H1 (cell line): ENCODE measurements at regions not wholly inside any gene's neighbourhood (a gene's known extent, or its start where the extent isn't known, plus 50 kb on each side); places are given as distances from the start of the nearest gene placed in this dataset.

Experiments
- CTCF ChIA-PET: fragments of 300-600 bp; sonication (Branson Sonifier 250); formaldehyde crosslinking; loops from one replicate; lab custom pipeline; 2021; ENCODE audit not compliant: partially characterized antibody; lab: Charles Lee
- POLR2A ChIA-PET: fragments of 300-600 bp; sonication (Branson Sonifier 250); formaldehyde crosslinking; loops from one replicate; lab custom pipeline; 2021; ENCODE audit warnings: inconsistent platforms; ENCODE audit not compliant: partially characterized antibody; lab: Charles Lee
- DNase-seq, 2 experiments: peaks; one replicate each; pipeline versions ENCODE4 v3.0.0 to v3.0.0-alpha.2; 2010 to 2022; ENCODE audit warnings: low spot score in 2 of 2, low read depth in 1 of 2, mixed read lengths in 1 of 2
- FAIRE-seq: peaks from 2 replicates; lab custom pipeline; 2011; peaks lifted over from hg19 to GRCh38; lab: Jason Lieb, UNC
- H2AFZ ChIP-seq: 2 replicates; pipeline ENCODE4 v1.8.1; 2012; ENCODE audit warnings: low read length, inconsistent platforms
- H2AK5ac ChIP-seq: 2 replicates; pipeline ENCODE4 v1.6.1; 2013; ENCODE audit warnings: low read depth, low read length
- H2BK120ac ChIP-seq: replicated peaks from 2 replicates; pipeline ENCODE3; 2013; ENCODE audit warnings: low read depth, low read length, inconsistent platforms
- H2BK12ac ChIP-seq: 2 replicates; pipeline ENCODE4 v1.6.1; 2013; ENCODE audit warnings: low read depth, low read length
- H2BK15ac ChIP-seq: 2 replicates; pipeline ENCODE4 v1.6.1; 2013; ENCODE audit warnings: low read length
- H2BK20ac ChIP-seq: 2 replicates; pipeline ENCODE4 v1.6.1; 2013; ENCODE audit warnings: low read length
- H2BK5ac ChIP-seq: 2 replicates; pipeline ENCODE4 v1.6.1; 2013; ENCODE audit warnings: low read depth, low read length
- H3K14ac ChIP-seq: 2 replicates; pipeline ENCODE4 v1.6.1; 2013; ENCODE audit warnings: inconsistent platforms; ENCODE audit not compliant: insufficient read length
- H3K18ac ChIP-seq: 2 replicates; pipeline ENCODE4 v1.6.1; 2013; ENCODE audit warnings: low read length; ENCODE audit errors: extremely low read depth
- H3K23ac ChIP-seq: 2 replicates; pipeline ENCODE4 v1.6.1; 2013; ENCODE audit warnings: inconsistent platforms; ENCODE audit not compliant: insufficient read length
- H3K23me2 ChIP-seq: 2 replicates; pipeline ENCODE4 v1.6.1; 2013; ENCODE audit warnings: low read depth, low read length
- H3K27ac ChIP-seq: 2 replicates; pipeline ENCODE4 v1.6.1; 2011; ENCODE audit warnings: low read depth, low read length, inconsistent platforms
- H3K27me3 ChIP-seq, 4 experiments: replicated peaks in 1 of 4; 1 replicate in 1 of 4; 2 replicates in 3 of 4; pipeline versions ENCODE4 v1.6.1 to v1.8.1; 2011 to 2013; ENCODE audit warnings: low read length in 3 of 4, mild to moderate bottlenecking in 3 of 4, inconsistent platforms in 2 of 4, mixed read lengths in 2 of 4, moderate library complexity in 1 of 4; ENCODE audit not compliant: control insufficient read depth in 3 of 4, insufficient read depth in 3 of 4; ENCODE audit errors: extremely low read depth in 1 of 4
- H3K36me3 ChIP-seq, 4 experiments: 2 replicates each; pipeline versions ENCODE4 v1.6.1 to v1.8.1; 2011 to 2013; ENCODE audit warnings: mild to moderate bottlenecking in 4 of 4, low read length in 3 of 4, moderate library complexity in 2 of 4, control low read depth in 1 of 4, inconsistent platforms in 1 of 4; ENCODE audit not compliant: insufficient read depth in 4 of 4, control insufficient read depth in 2 of 4
- H3K4ac ChIP-seq: replicated peaks from 2 replicates; pipeline ENCODE3; 2013; ENCODE audit warnings: low read length, low read depth, mixed read lengths, inconsistent platforms; ENCODE audit not compliant: insufficient read length
- H3K4me1 ChIP-seq, 4 experiments: replicated peaks in 1 of 4; 1 replicate in 1 of 4; 2 replicates in 3 of 4; pipeline versions ENCODE4 v1.6.1 to v1.8.1; 2011 to 2013; ENCODE audit warnings: low read length in 3 of 4, inconsistent platforms in 2 of 4, mixed read lengths in 1 of 4; ENCODE audit not compliant: insufficient read depth in 4 of 4, control insufficient read depth in 3 of 4
- H3K4me2 ChIP-seq, 2 experiments: 2 replicates each; pipeline versions ENCODE4 v1.6.1 to v1.8.1; 2011 to 2013; ENCODE audit warnings: low read depth in 2 of 2, low read length in 2 of 2, control low read depth in 1 of 2, inconsistent platforms in 1 of 2, mild to moderate bottlenecking in 1 of 2; ENCODE audit not compliant: insufficient read depth in 1 of 2
- H3K4me3 ChIP-seq, 4 experiments: fragments of 200-600, 300-600 bp in 1 of 4; sonication (generic), shearing (Covaris generic), sonication (Bioruptor Twin) in 1 of 4; 2 replicates each; pipeline versions ENCODE4 v1.5.1 to v1.8.1; 2011 to 2016; ENCODE audit warnings: low read length in 4 of 4, low read depth in 3 of 4, control low read depth in 2 of 4, inconsistent platforms in 2 of 4, mild to moderate bottlenecking in 2 of 4, mixed read lengths in 1 of 4, moderate library complexity in 1 of 4; ENCODE audit not compliant: insufficient read depth in 2 of 4; ENCODE audit errors: extremely low read depth in 1 of 4
- H3K56ac ChIP-seq: replicated peaks from 2 replicates; pipeline ENCODE3; 2013; ENCODE audit warnings: low read depth, mild to moderate bottlenecking, mixed read lengths, low read length, inconsistent platforms; ENCODE audit not compliant: insufficient read length
- H3K79me1 ChIP-seq: 2 replicates; pipeline ENCODE4 v1.6.1; 2013; ENCODE audit warnings: low read depth, low read length, control low read depth
- H3K79me2 ChIP-seq, 2 experiments: 2 replicates each; pipeline versions ENCODE4 v1.6.1 to v1.8.1; 2012 to 2013; ENCODE audit warnings: low read length in 2 of 2, mild to moderate bottlenecking in 2 of 2, inconsistent platforms in 1 of 2; ENCODE audit not compliant: insufficient read depth in 2 of 2, control insufficient read depth in 1 of 2
- H3K9ac ChIP-seq, 4 experiments: replicated peaks in 1 of 4; 1 replicate in 1 of 4; 2 replicates in 3 of 4; pipeline versions ENCODE4 v1.6.1 to v1.8.1; 2011 to 2013; ENCODE audit warnings: low read depth in 3 of 4, low read length in 3 of 4, control low read depth in 2 of 4, mild to moderate bottlenecking in 2 of 4, moderate library complexity in 2 of 4, inconsistent platforms in 1 of 4; ENCODE audit errors: extremely low read depth in 1 of 4
- H3K9me3 ChIP-seq, 2 experiments: 2 replicates each; pipeline versions ENCODE4 v1.6.1 to v1.8.1; 2012 to 2013; ENCODE audit warnings: mild to moderate bottlenecking in 2 of 2, moderate library complexity in 2 of 2, control low read depth in 1 of 2, inconsistent platforms in 1 of 2, low read depth in 1 of 2, low read length in 1 of 2, mixed read lengths in 1 of 2; ENCODE audit not compliant: insufficient read depth in 2 of 2
- H4K20me1 ChIP-seq, 2 experiments: replicated peaks in 1 of 2; 2 replicates each; pipeline versions ENCODE3 to v1.8.1; 2011 to 2013; ENCODE audit warnings: inconsistent platforms in 2 of 2, low read length in 2 of 2, mild to moderate bottlenecking in 1 of 2; ENCODE audit not compliant: insufficient read depth in 2 of 2, control insufficient read depth in 1 of 2
- H4K5ac ChIP-seq: 2 replicates; pipeline ENCODE4 v1.6.1; 2013; ENCODE audit warnings: low read length, low read depth, mixed read lengths, inconsistent platforms; ENCODE audit not compliant: insufficient read length
- H4K8ac ChIP-seq: 2 replicates; pipeline ENCODE4 v1.8.0; 2013; ENCODE audit warnings: mild to moderate bottlenecking, moderate library complexity, low read length, inconsistent platforms; ENCODE audit not compliant: insufficient read depth; ENCODE audit errors: extremely low read depth
- H4K91ac ChIP-seq: replicated peaks from 2 replicates; pipeline ENCODE3; 2013; ENCODE audit warnings: low read length, mixed read lengths, inconsistent platforms; ENCODE audit not compliant: insufficient read length
- ATF2 ChIP-seq: IDR thresholded peaks from 2 replicates; pipeline ENCODE4 v1.6.1; 2012; ENCODE audit warnings: low read length, inconsistent platforms
- ATF3 ChIP-seq: IDR thresholded peaks from 2 replicates; pipeline ENCODE4 v1.6.1; 2011; ENCODE audit warnings: low read depth, mild to moderate bottlenecking, low read length; ENCODE audit not compliant: insufficient read depth
- BCL11A ChIP-seq, 2 experiments: IDR thresholded peaks; one replicate each; pipeline ENCODE4 v1.6.1; 2011; ENCODE audit warnings: low read depth in 2 of 2, low read length in 2 of 2, mild to moderate bottlenecking in 2 of 2
- CEBPB ChIP-seq: IDR thresholded peaks from 2 replicates; pipeline ENCODE4 v1.6.1; 2012; ENCODE audit warnings: low read depth, low read length
- GABPA ChIP-seq: IDR thresholded peaks from 2 replicates; pipeline ENCODE4 v1.6.1; 2011; ENCODE audit warnings: mild to moderate bottlenecking, low read length, moderate library complexity, borderline replicate concordance; ENCODE audit not compliant: insufficient read depth
- KDM1A ChIP-seq: fragments of 200-600, 300-600 bp; sonication (generic); IDR thresholded peaks from 2 replicates; pipeline ENCODE4 v1.7.1; 2016; ENCODE audit warnings: mild to moderate bottlenecking, low read length, borderline replicate concordance
- KDM4A ChIP-seq: IDR thresholded peaks from one replicate; pipeline ENCODE4 v1.7.1; 2012; ENCODE audit warnings: low read depth, mild to moderate bottlenecking, moderate library complexity, low read length, inconsistent platforms; ENCODE audit not compliant: severe bottlenecking
- MAX ChIP-seq: IDR thresholded peaks from 2 replicates; pipeline ENCODE4 v1.6.1; 2012; ENCODE audit warnings: inconsistent platforms
- POLR2AphosphoS5 ChIP-seq: IDR thresholded peaks from 2 replicates; pipeline ENCODE4 v1.6.1; 2011; ENCODE audit warnings: low read depth, low read length
- RNF2 ChIP-seq: fragments of 200-900, 300-1000 bp; sonication (generic); IDR thresholded peaks from 2 replicates; pipeline ENCODE4 v1.7.1; 2016; ENCODE audit warnings: borderline replicate concordance, low read depth, mild to moderate bottlenecking, antibody characterized with exemption, low read length; ENCODE audit not compliant: poor library complexity, severe bottlenecking; ENCODE audit errors: missing control alignments
- TAF1 ChIP-seq: IDR thresholded peaks from 2 replicates; pipeline ENCODE4 v1.6.1; 2011; ENCODE audit warnings: mild to moderate bottlenecking, low read depth, low read length
- TAF7 ChIP-seq: optimal IDR thresholded peaks from 2 replicates; pipeline ENCODE3; 2011; ENCODE audit warnings: low read depth, mild to moderate bottlenecking, inconsistent platforms, low read length, moderate library complexity, borderline replicate concordance
- WGBS, 2 experiments: shearing (Covaris generic) in 1 of 2; methylation state at CpG; one replicate each; pipeline versions ENCODE4 v1.1.6 to v1.1.7; 2013 to 2015; ENCODE audit warnings: low lambda C conversion rate in 2 of 2, mixed read lengths in 2 of 2, inconsistent platforms in 1 of 2, low coverage in 1 of 2, missing lambda C conversion rate in 1 of 2; ENCODE audit not compliant: insufficient replicate concordance in 2 of 2, insufficient coverage in 1 of 2, insufficient read length in 1 of 2; ENCODE audit errors: extremely low coverage in 1 of 2, missing lambda C conversion rate in 1 of 2; 5-methylcytosine and 5-hydroxymethylcytosine counted together

GRCh38 chr16:13507530-13507929 lies 412.4 kb upstream of the ERCC4 start:
- Histone ChIP-seq H4K91ac (no peak overlapping the region), H3K56ac (no peak overlapping the region), H3K79me1 (no peaks in the 10 kb centered on the region), H3K36me3 (no peaks in the 10 kb centered on the region), H3K4me3 (no peak overlapping the region), H3K18ac (no peak overlapping the region), H3K9ac (no peak overlapping the region), H4K8ac (no peak overlapping the region), H3K4me2 (no peak overlapping the region), H2BK12ac (no peak overlapping the region), H4K20me1 (no peaks in the 10 kb centered on the region), H3K9me3 (no peaks in the 10 kb centered on the region), H3K4me1 (no peaks in the 10 kb centered on the region), H3K79me2 (no peaks in the 10 kb centered on the region), H3K14ac (no peak overlapping the region), H3K4ac (no peak overlapping the region), H2BK20ac (no peak overlapping the region), H4K5ac (no peak overlapping the region), H3K27me3 (no peaks in the 10 kb centered on the region), H2BK120ac (no peak overlapping the region), H2BK15ac (no peak overlapping the region), H2BK5ac (no peak overlapping the region), H2AFZ (no peak overlapping the region), H3K23ac (no peak overlapping the region), H3K23me2 (no peaks in the 10 kb centered on the region), H3K27ac (no peak overlapping the region), H2AK5ac (no peak overlapping the region)
- DNase-seq (no peak), FAIRE-seq (no peak)
- 88% methylated on average over 5 of the region's 5 CpGs; no CpG with 5 or more reads in 1 of the 2 experiments for WGBS, 2 experiments
- ChIA-PET CTCF (interaction anchor here (0.7 to 1.6 kb wide), 2 partner anchors 27 to 44 kb away, joined by 3 to 4 read pairs; no protein-coding TSS in a partner anchor), POLR2A (interaction anchor here (0.6 kb wide), 1 partner anchor 26 kb away, joined by 3 read pairs; no protein-coding TSS in a partner anchor)
- TF ChIP-seq RNF2, result no peak
- TF ChIP-seq ATF3, result no peak
- TF ChIP-seq BCL11A (IDR thresholded peaks at IDR 0.05; ENCODE audit: low read depth in 2 of 2, low read length in 2 of 2), result no peak
- TF ChIP-seq ATF2, result no peak
- no peak for TF ChIP-seq TAF7
- TF ChIP-seq KDM1A, result no peak
- no peak for TF ChIP-seq MAX
- no peak for TF ChIP-seq POLR2AphosphoS5
- TF ChIP-seq GABPA, result no peak
- TF ChIP-seq CEBPB, result no peak
- TF ChIP-seq KDM4A, result no peak
- no peak for TF ChIP-seq TAF1
